ENCODE measurements at regions not wholly inside any gene's neighbourhood (a gene's known extent, or its start where the extent isn't known, plus 50 kb on each side); places are given as distances from the start of the nearest gene placed in this dataset.

DNA sequence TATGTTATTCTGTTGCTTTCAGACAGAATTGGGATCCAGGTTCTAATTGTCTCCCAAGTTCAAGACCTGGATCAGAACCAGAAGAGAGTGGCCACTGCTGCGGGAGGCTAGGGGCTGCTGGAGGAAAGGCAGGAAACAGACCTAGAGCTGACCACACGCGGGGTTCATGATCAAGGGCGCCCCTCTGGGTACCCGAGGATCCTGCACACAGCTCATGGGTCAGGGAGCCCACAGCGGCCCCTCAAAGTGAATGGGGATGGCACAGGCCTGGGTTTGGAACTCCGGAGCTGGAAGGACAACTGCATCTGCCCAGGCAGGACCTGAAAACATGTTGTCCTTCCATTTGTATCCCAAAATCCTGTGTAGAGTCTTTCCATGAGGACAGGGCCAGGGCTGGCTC lies 107.0 kb downstream of the RMI2 start:
- TF ChIP-seq, protein P1, sequence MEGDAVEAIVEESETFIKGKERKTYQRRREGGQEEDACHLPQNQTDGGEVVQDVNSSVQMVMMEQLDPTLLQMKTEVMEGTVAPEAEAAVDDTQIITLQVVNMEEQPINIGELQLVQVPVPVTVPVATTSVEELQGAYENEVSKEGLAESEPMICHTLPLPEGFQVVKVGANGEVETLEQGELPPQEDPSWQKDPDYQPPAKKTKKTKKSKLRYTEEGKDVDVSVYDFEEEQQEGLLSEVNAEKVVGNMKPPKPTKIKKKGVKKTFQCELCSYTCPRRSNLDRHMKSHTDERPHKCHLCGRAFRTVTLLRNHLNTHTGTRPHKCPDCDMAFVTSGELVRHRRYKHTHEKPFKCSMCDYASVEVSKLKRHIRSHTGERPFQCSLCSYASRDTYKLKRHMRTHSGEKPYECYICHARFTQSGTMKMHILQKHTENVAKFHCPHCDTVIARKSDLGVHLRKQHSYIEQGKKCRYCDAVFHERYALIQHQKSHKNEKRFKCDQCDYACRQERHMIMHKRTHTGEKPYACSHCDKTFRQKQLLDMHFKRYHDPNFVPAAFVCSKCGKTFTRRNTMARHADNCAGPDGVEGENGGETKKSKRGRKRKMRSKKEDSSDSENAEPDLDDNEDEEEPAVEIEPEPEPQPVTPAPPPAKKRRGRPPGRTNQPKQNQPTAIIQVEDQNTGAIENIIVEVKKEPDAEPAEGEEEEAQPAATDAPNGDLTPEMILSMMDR (IDR thresholded peaks at IDR 0.05) = no peak

DNA sequence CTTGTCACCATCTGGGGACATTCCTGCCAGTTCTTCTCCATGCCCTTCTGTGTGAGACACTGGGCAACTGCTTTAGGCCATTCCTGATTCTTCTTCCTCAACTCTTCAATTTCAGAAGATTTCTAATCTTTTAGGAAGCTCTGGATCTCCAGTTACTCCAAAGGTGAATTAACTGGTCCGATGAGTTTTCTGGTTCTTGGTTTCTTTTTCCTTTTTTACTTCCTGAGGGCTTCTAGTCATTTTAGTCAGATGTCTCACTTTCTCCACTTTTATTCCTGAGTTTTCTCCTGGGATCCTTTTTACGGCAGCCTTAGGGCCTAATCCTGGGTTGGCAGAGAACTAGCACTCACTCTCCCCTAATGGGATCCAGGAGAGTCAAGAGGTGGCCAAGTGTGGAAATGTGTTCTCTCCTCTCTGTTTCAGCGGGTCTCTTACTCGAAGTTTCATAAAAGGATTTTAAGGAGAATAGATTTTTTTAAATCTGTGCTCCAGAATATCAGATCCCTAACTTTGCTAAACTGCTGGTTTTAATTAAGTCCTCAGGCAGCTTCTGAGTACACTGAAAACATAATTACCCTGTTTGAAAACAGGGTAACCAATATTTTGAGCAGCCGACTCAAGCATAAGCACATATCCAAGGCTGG lies 107.6 kb downstream of the RMI2 start:
- TF ChIP-seq, protein P1 (IDR thresholded peaks at IDR 0.05) = no peak

DNA sequence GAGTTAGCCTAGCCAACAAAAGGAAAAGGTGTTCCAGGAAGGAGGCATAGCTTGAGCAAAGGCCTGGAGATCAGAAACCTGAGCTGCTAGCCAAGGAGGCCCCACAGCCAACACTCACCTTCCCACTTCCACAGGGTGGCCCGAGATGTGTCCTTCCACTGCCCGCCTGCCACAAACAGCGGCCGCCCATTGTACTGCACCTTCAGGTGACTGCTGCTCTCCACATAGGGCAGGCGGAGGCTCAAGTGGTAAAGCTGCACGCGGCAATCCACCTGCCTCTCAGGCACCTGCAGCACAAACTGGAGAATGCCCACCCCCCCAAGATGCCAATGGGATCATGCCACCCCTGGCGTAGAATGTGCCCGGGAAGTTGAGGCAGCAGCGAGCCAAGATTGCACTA lies 111.5 kb downstream of the RMI2 start:
- TF ChIP-seq, protein P1 (IDR thresholded peaks at IDR 0.05) = no peak

DNA sequence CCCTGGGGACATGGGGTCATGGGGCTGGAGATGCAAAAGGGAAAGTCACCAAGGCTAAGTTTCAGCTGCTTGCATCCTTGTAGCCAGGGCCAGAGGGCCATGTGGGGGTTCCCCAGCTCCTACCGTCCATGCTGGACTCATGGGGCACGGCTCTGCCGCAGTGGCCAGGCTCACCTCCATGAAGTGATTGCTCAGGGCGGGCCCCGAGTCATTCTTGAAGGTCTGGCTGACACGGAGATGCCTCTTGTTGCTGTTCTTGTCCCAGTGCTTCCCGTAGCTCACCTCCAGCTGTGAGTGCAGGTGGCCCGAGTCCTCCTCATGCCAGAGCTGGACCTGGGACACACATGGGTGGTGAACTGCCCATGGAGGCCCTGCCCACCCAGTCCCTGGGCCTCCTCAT lies 114.5 kb downstream of the RMI2 start:
- TF ChIP-seq, protein P1 (IDR thresholded peaks at IDR 0.05) = no peak

DNA sequence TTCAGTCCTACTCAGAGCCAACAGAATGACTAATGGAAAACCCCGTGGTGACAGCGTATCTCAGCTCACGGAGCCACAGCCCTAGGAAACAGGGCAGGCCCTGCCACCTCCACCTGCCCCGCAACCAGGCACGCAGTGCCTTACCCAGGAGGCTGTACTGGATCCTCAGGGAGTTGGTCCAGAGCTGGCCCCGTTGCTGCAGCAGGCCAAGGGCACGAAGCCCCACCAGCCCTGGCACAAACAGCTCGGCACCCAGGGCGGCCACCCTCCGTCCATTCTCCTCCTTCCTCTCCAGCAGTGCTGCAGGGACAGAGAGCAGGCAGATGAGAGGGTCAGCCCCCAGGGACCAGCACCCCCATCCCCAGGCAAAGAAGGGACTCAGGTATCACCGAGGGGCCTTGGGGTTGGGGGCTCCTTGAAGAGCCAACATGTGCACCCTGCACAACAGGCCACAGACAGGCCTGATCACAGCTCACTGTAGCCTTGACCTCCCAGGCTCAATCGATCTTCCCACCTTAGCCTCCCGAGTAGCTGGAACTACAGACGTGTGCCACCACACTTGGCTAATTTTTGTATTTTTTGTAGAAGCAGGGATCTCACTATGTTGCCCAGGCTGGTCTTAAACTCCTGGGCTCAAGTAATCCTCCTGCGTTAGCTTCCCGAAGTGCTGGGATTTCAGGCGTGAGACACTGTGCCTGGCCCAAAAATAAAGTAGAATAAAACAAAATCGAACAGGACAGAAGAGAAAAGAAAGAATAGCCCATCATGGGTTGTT lies 115.7 kb downstream of the RMI2 start:
- TF ChIP-seq, protein P1 (IDR thresholded peaks at IDR 0.05) = no peak

DNA sequence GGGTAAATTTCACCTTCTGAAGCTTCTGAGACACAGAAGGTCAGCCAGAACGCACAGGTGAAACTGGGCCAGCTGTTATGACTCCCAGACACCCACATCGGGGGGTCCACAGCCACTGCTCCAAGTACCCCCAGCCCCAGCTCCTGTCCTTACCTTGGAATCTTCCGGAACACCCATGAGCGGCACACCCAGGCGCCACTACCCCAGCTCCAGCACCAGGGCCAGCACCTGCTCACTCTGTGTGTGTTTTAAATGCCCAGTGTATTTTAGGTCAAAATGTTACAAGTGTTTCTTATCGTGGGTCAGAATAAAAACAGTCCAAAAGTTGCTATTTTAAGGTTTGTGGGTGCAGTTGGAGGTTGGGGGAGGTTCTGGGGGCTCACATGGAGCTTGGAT lies 116.3 kb downstream of the RMI2 start:
- TF ChIP-seq, protein P1 (IDR thresholded peaks at IDR 0.05) = no peak

DNA sequence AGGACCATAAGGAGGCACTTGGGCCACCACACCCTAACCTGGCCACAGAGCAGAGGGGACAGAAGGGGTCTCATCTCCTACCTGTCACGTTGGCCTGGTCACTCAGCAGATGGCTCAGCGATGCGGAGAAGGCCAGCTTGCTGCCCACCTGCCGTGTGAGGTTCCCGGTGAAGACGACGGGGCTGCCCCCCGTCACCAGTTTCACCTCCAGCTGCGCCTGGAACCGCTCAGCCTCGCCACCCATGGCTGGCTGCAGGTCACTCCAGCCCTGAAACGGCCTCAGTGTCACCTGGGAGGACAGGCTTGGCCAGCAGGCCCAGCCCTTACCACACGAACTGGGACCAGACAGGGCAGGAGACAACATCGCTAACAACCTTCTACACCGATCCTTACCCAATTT lies 116.8 kb downstream of the RMI2 start:
- TF ChIP-seq, protein P1 (IDR thresholded peaks at IDR 0.05) = no peak
